HG03439 (cell line): ENCODE measurements at regions not wholly inside any gene's neighbourhood (a gene's known extent, or its start where the extent isn't known, plus 50 kb on each side); places are given as distances from the start of the nearest gene placed in this dataset.

ENCODE experiments used
- ATAC-seq: cut with Tn5 transposase; IDR thresholded peaks from one replicate; pipeline ENCODE4 v1.9.1; 2021; ENCODE audit warnings: mild to moderate bottlenecking, moderate library complexity; ENCODE audit not compliant: unreplicated experiment

DNA sequence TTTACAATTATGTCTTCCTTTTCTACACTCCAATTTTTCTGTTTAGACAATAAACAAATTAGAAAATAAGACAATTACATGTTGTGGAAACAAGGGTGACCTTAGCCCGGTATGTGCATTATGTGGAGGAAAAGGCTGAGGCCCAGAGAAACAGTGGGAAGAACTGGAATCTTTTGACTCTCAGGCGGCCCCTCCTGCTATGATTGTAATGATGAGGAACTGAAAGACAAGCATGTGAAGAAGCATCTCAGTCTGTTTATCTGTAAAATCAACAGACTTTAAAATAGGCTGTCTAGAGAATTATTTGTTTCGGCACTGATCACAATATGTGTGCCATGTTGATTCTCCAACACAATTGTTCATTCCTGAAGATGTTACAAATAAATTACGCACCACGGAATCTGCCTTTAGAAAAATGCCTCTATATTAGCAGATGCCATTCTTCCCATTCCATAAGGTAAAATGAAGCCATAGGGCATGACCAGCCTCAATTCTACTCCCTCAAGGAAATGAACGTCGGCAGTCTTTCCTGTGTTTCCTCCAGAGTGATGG, 1201.6 kb upstream of the CITED2 start:
- ATAC-seq: no peak

DNA sequence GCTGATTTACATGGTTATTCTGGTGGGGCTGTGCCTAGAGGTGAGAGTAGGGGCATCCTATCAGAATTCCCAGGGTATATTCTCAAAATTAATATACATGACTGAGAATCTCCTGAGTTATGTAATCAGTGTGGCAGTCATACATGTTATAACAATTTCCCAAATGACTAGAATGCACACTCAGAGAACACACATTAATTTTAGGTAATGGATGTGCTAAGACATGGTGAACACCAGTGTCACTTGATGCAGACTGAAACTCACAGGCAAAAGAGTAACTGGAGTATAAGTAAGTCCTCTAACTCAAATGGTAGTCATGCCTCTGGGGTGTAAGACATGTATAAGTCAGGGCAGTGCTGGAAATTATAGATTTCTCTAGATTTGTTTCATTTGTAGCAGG, 1198.4 kb upstream of the CITED2 start:
- ATAC-seq: no peak

DNA sequence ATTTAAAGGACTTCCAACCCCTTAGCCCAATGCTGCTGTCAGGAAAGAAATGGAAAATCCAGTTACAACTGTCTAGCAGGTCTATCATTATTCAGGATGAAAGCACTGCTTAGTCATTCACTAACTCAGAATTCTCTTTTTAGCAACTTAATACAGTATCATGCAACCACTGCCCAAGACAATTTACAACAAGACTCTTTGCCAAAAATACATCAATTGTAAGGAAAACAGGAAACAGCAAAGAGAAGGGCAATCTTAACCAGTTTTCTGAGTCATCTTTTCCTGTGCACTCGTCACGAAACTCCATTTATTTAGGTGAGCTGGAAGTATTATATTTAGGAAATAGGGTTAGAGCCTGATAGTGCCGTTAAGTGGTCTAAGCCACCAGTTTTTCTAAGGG, 1197.7 kb upstream of the CITED2 start:
- ATAC-seq: no peak

DNA sequence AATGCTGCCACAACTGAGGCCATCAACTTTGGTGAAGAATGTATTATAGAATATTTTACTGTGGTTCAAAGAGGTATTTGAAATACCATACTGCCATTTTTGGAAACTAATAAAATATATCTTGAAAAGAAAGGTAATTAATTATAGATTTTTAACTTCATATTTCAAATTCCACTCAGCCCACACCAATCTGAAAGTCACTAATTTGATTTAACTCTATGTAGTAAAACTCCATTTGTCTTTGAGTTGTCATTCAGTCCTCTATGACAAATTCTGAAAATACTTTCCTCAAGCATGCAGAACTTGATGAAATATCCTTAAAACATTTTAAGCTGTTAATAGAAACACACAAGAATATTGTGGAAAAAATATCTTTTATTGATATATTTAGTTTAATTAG, 1196.7 kb upstream of the CITED2 start:
- ATAC-seq: no peak

DNA sequence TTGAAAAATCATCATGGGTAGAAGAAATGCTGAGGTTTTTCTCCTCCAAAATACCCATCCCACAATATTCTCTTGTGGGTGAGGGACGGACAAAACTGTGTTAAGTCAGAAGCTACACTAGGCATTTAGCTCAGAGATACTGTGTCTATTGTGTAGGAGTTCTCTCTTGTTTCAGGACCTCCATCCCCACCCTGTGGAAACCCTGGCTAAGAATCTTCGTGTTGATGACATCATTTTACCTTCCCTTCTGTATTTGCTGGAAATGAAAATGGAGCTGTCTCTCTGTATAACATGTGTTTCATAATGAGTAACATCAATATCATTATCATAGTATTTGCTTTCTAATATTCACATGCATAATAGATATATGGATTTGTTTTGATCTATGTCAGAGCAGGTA, 1193.0 kb upstream of the CITED2 start:
- no peak for ATAC-seq

DNA sequence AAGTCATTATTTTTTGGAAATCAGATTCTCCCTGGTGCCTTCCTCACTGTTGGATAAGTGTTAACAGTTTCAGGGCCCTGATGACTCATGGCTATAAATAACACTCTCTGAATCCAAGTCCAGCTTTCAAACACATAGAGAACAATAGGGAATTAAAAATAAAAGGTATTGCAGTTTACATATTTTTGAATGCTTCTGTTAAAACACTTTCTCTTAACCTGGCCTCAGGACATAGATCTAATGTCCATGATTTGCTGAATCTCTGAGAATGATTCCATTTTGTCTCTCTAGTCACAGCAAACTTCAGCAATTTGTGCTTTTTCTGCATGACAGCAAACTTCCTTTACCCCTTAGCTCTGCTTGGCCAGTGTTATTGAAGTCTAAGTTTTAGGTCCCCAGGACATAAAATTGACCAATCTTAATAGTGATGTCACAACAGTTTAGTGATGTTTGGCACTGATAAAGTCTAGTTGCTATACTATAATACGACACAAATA, 1192.4 kb upstream of the CITED2 start:
- ATAC-seq: no peak

DNA sequence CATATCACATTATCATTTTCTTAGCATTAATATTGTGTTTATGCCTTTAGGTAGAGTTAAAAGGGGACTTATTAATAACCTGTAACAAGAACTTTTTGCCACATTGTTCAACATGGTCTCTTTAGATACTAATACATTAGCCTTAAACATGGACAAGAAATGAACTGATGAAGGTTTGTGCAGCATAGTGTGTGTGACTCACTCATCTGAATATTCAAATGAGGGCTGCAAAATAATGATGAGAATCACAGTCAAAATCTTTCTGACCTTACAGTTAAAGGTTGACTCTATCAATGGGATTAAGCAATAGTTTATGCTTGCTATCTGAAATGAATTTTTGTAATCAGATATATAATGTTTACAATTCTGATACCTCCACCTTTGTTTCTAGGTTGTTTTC, 1189.3 kb upstream of the CITED2 start:
- no peak for ATAC-seq

DNA sequence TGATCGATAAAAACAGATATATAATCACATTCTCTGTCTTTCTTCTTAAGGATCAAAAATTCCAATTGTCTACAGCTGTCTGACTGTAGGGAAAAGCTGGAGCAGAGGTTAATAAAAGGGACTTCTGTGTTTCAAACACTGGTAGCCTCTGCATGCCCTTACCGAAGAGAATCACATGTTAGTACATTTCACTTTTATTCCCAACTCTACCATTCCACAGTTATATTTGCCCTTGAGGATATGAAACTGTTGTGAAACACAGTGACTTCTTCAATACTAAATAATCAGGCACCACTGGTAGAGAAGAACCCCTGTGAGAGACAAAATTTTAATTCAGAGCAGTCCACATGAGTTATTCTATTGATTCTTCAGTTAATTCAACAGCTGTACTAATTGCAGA, 1187.3 kb upstream of the CITED2 start:
- no peak for ATAC-seq

DNA sequence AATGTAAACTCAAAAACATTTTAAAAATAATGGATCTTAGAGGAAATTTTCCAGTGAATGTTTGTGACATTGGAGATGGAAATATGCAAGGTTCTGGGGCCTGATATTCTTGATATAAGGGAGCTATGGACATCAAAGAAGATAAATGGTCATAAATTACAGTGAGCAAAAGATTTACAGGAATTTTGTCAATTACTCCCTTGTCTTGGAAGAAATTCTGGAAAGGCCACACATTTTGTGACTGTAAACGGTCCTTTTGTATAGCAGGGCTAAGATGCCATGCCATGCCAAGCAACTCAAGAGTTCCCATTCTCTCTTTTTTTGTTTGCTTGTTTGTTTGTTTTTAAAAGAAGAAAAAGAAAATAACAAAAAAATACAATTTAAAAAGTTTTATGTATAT, 1186.2 kb upstream of the CITED2 start:
- ATAC-seq: no peak

DNA sequence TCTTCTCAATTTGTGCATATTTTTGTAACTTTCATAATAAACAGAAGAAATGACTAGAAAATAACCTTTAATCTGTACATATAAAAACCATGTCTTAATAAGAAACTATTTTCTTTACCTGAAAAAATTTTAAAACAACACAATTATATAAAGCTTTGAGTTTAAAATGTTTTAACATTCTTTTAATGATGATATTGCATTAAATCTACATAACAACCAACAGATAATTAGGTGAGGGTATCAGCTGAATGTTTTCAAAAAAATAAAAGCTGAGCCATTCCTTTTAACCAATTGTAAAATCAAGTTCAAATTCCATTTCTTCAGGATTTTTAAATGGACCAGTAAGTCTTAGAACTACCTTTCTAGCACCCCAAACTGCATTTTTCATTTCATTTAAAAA, 1185.0 kb upstream of the CITED2 start:
- ATAC-seq: no peak

DNA sequence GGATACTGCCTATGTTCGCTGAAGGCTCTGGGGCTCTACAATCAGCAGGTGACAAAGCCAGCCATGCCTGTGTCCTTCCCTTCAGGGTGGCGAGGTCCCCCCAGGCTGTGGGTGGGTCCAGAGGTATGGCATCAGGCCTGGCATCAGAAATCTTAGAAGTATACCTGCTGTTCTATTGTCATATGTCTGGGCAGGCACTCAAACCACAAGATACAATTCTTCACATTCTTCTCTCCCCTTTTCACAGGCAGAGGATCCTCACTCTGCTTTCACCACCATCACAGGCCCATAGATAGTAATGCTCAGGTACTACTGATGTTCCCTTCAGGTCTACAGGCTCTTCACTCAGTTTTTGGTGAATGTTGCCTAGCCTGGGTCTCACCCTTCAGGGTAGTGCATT, 1180.0 kb upstream of the CITED2 start:
- no peak for ATAC-seq

DNA sequence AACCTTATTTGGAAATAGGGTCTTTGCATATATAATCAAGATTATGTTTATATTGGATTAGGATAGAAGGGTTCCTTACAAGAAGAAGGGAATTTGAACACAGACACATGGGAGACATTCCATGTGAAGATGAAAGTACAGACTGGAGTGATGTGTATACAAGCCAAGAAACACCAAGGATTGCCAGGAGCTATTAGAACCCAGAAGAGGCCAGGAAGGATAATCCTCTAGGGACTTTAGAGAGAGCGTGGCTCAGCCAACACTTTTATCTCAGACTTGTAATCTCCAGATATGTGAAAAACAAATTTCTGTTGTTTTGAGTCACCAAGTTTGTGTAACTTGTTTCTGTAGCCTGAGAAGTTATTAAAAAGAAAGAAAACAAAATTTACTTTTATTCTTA, 1173.9 kb upstream of the CITED2 start:
- ATAC-seq: no peak

DNA sequence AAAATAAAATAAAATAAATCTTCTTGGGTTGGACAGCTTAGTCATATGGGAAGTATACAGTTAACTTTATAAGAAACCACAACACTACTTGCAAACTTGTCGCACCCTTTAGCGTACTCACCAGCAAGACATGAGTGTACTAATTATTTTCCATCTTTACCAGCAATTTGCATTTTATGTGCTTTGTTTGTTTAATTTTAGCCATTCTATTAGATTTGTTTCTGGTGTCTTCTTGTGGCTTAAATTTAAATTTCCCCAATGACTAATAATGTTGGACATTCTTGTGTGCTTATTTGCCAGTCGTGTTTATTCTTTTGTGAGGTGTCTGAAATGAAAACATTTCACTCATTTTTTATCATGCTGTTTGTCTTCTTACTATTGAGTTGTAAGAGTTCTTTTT, 1172.2 kb upstream of the CITED2 start:
- ATAC-seq: no peak

DNA sequence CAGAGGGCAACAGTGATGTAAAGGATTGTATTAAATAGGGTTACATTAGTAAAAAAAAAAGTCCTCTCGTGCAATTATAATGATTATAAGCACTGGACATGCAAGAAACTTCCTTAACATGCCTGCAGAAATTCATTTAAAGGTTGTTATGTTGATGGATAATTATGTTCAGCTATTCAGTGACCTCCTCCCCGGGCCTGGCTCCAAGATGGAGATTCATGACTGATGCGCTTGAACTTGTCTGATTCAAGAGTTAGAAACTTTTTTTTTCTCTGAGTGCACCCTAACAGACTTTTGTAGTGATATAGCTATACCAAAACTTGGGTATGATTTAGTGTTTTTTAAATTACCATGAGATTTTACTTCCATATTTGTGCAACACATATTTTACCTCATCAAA, 1170.0 kb upstream of the CITED2 start:
- no peak for ATAC-seq

DNA sequence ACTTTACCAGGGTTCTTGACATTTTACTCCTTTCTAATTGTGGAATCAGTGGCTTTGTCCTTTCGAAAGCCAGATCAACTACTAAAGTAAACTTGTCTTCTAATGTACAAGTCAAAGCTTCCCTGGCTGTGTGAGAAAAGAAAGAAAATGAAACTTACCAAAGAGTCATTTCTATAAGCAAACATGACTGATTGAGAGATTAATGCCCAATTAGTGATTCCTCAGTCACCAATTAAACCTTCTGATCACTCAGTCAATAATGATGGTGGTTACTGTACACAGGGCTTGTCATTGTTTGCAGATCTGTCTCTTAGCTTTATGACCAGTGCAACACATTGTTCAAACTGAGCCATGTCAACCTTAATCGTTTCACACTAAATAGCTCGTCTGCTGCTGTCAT, 1168.4 kb upstream of the CITED2 start:
- ATAC-seq: no peak

DNA sequence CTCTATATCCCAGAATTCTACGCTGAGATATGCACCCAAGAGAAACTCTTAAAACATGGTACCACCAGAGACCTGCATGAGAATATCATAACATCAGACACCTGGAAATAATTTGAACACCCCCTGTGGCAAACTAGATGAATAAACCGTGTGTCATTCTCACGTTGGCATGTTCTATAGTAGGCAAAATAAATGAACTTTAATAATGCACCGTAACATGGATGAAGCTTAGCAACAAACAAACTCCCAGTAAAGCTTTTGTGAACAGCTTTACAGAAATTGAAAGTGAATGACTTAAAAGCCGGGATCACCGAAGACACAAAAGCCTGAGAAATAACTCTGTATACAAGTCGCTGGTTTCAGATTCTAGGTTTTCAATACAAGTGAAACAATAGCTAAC, 1166.8 kb upstream of the CITED2 start:
- no peak for ATAC-seq

DNA sequence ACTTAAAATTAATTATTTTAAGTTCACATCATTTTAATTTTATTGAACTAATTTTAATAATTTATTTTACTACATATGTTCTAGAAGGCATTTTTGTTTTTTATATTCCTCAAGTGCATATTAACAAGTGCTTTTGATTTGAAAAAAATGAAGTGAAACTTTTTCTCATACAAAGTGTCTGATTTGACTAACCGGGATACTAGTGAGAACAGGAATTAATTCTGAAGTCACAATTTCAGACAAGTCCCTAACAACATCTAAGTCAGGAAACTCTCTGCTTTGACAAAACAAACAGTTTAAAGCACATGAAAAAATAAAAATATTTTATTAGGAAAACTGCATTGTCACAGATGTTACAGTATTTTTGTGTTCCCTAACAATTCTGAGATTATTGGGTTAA, 1166.3 kb upstream of the CITED2 start:
- ATAC-seq: no peak

DNA sequence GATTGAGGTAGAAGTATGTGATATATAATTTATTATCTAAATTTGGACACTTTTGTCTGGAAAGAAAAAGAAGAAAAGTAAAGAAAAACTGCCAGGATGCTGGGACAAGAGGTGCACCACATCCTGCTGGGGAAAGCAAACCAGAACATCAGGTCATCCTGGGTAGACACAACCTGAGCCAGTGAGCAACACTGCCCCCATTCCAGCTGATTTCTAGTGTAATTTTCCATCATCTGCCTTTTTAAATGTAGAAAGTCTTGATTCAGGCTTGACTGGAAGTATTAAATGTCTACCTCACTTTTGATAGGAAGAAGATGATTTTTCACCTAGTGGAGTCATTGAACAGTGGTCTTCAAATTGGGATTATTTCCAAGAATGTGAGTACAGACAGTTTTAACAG, 1164.5 kb upstream of the CITED2 start:
- ATAC-seq: no peak

DNA sequence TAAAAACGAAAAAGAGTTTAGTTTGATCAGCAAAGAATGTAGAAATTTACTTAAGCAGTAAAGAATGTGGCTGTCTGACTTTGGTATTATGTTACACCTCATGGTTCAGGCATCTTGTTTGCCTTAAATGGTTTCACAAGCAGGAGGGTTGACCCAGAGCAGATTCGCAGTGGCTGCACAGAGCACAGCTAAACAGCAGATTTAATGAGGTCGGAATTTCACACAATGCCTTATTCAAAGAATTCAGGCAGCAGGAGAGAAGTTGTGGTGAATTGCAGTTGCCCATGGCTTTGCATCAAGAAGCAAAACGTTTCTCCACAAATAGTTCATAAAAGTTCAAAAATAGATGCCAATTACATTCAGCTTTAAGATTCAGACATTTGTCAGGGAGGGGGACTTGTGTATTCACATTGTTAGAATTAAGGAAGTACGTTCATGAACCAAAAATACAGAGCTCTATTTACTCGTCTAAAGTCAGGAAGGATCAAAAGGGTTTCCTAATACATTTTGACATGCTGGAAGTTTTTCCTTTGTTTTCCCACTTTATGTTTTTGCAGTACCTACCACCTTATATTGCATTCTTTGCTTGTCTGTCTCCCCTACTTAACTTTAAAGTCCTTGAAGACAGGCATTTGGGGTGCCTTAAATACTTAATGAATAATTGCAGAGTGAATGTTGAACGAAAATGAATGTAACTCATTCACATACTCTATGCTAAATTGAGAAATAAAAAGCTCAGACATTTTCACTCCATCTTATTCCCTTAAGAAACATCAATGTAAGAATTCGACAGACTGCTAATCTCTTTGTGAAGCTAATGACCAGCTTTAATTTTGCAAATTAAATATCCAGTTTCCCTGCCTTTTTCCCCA, 1163.6 kb upstream of the CITED2 start:
- ATAC-seq: no peak

DNA sequence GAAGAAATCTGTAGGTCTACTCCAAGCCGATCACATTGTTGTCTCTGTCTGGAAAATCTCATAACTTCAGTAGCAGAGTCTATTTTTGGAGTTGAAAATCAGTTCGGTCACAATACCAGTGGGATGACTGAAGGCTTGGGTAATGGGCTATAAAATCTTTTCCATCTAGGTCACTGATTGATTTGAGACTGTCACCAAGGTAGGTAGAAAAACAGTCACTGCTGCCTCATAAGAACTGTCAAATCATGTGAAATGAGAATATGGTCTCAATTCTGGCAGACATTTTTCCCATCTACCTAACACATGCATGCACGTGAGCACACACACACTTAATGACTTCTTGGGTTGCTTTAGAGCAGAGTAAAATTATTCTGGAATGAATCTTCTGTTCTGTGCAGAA, 1162.8 kb upstream of the CITED2 start:
- no peak for ATAC-seq

DNA sequence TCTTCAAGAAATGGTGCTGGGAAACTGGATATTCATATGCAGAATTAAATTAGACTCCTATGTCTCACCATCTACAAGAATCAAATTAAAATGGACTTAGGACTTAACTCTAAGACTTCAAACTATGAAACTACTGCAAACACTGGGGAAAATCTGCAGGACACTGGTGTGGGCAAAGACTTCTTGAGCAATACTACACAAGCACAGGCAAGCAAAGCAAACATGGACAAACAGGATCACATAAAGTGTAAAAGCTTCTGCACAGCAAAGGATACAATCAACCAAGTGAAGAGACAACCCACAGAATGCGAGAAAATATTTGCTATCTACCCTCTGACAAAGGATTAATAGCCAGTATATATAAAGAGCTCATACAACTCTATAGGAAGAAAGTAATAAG, 1161.1 kb upstream of the CITED2 start:
- ATAC-seq: no peak

DNA sequence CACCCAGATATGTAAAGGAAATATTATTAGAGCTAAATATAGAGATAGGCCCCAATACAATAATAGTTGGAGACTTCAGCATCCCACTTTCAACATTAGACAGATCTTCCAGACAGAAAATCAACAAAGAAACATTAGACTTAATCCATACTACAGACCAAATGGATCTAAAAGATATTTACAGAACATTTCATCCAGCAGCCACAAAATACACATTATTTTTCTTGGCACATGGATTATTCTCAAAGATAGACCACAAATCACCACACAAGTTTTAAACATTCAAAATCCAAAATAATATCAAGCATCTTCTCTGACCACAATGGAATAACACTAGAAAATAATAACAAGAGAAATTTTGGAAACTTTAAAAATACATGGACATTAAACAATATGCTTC, 1159.1 kb upstream of the CITED2 start:
- ATAC-seq: no peak

DNA sequence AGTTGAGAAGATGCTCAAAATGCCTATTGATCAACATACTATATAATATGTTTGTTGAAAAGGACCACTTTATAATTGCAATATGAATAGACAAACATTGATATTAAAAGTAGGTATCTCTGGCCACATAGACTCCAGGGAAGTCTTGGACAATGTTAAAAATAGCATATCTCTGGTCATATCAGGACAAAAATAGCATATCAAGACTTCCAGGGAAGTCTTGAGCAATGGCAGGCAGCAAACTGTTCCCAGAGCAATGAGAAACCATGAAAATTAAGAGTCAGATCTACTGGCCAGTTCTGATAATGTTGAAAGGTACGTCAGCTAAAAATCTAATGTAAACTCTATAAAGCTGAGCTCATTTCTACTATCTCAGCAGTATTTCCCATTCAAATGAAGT, 1130.3 kb upstream of the CITED2 start:
- no peak for ATAC-seq
